H1 (cell line): ENCODE measurements at regions not wholly inside any gene's neighbourhood (a gene's known extent, or its start where the extent isn't known, plus 50 kb on each side); places are given as distances from the start of the nearest gene placed in this dataset.

Source experiments
- CREB1 ChIP-seq: IDR thresholded peaks from 2 replicates; pipeline ENCODE4 v1.6.1; 2012; ENCODE audit warnings: inconsistent platforms
- EZH2 ChIP-seq: fragments of 200-600 bp; sonication (generic); IDR thresholded peaks from 2 replicates; pipeline ENCODE4 v1.7.1; 2012; ENCODE audit warnings: low read depth, mild to moderate bottlenecking, moderate library complexity, low read length, inconsistent platforms; ENCODE audit not compliant: severe bottlenecking
- HDAC2 ChIP-seq, 2 experiments: fragments of 300-600 bp in 1 of 2; sonication (generic) in 1 of 2; IDR thresholded peaks; 2 replicates each; pipeline ENCODE4 v1.6.1; 2011 to 2012; ENCODE audit warnings: low read depth in 2 of 2, low read length in 2 of 2, mild to moderate bottlenecking in 2 of 2, moderate library complexity in 2 of 2, borderline replicate concordance in 1 of 2, inconsistent platforms in 1 of 2
- POLR2AphosphoS5 ChIP-seq: IDR thresholded peaks from 2 replicates; pipeline ENCODE4 v1.6.1; 2011; ENCODE audit warnings: low read depth, low read length
- RAD21 ChIP-seq, 2 experiments: IDR thresholded peaks in 1 of 2; conservative IDR thresholded peaks in 1 of 2; 2 replicates each; pipeline ENCODE4 v1.6.1; 2011; ENCODE audit warnings: low read depth in 2 of 2, low read length in 2 of 2, improper control_type of control experiment in 1 of 2, inconsistent platforms in 1 of 2, mild to moderate bottlenecking in 1 of 2, moderate library complexity in 1 of 2
- SP2 ChIP-seq: IDR thresholded peaks from 2 replicates; pipeline ENCODE4 v1.6.1; 2012; ENCODE audit warnings: mild to moderate bottlenecking, low read length, inconsistent platforms

GRCh38 chr6:164414695-164415094, 894.7 kb downstream of the C6orf118 start (continued):
- TF ChIP-seq CREB1 (no peak), EZH2 (no peak), POLR2AphosphoS5 (no peak), RAD21 (IDR thresholded peaks at IDR 0.05 in 1 of 2, conservative IDR thresholded peaks at IDR 0.05 in 1 of 2; ENCODE audit: low read depth in 2 of 2, low read length in 2 of 2) (no peak), HDAC2 (IDR thresholded peaks at IDR 0.05; ENCODE audit: borderline replicate concordance in 1 of 2, low read depth in 2 of 2, low read length in 2 of 2) (no peak), SP2 (no peak)
